Activated B cell treated with CpG ODN at 0.5 μM for 24 hours (primary cell): ENCODE measurements at regions not wholly inside any gene's neighbourhood (a gene's known extent, or its start where the extent isn't known, plus 50 kb on each side); places are given as distances from the start of the nearest gene placed in this dataset.

Experiments used
- ATAC-seq: fragments of 200-7000 bp; cut with Tn5 transposase; one replicate; pipeline ENCODE4 v1.10.0; 2021; ENCODE audit warnings: low read depth, mild to moderate bottlenecking, moderate library complexity
- CTCF ChIA-PET: fragments of 350-600 bp; sonication (Branson Sonifier 250); formaldehyde crosslinking; loops from one replicate; lab custom pipeline; 2021; ENCODE audit warnings: antibody characterized with exemption; lab: Charles Lee
- POLR2A ChIA-PET: fragments of 350-600 bp; sonication (Branson Sonifier 250); formaldehyde crosslinking; loops from one replicate; lab custom pipeline; 2021; ENCODE audit warnings: antibody characterized with exemption; lab: Charles Lee
- DNase-seq: peaks from one replicate; pipeline ENCODE4 v3.0.0; 2022
- H3K27ac Mint-ChIP-seq: one replicate; pipeline ENCODE4 v1.8.0; 2020; ENCODE audit warnings: mixed read lengths
- H3K27me3 Mint-ChIP-seq: one replicate; pipeline ENCODE4 v1.8.0; 2021; ENCODE audit warnings: mixed read lengths
- H3K36me3 Mint-ChIP-seq: one replicate; pipeline ENCODE4 v1.8.0; 2021; ENCODE audit warnings: low read depth, mixed read lengths
- H3K4me1 Mint-ChIP-seq: one replicate; pipeline ENCODE4 v1.8.0; 2021; ENCODE audit warnings: mixed read lengths
- H3K4me3 Mint-ChIP-seq: one replicate; pipeline ENCODE4 v1.8.0; 2020; ENCODE audit warnings: mild to moderate bottlenecking, mixed read lengths
- H3K9me3 Mint-ChIP-seq: one replicate; pipeline ENCODE4 v1.8.0; 2020; ENCODE audit warnings: mixed read lengths
- CTCF ChIP-seq: fragments of 200-600 bp; IDR thresholded peaks from one replicate; pipeline ENCODE4 v1.8.0; 2022; ENCODE audit warnings: antibody characterized with exemption, mild to moderate bottlenecking
- intact Hi-C: fragments of 100-400 bp; cut with micrococcal nuclease; formaldehyde crosslinking; loops from one replicate; pipeline ENCODE4 v1.15.1; 2024

DNA sequence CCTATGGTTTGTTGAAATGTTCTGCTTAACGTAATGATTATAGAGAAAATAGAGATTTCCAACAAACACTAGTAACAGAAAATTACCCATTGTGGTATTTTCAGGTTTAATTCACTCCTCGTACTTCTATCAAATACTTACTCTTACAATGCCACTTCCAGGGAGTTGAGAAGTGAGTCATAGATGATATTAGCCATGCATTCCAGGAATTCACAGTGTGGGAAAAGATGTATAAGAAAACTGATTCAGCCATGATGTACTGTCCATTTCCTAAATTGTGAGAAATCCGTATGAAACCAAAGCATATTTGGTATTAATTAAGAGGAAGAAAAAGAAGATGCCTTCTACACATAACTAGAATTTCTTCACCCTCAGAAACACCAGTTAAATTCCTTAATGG, 1854.6 kb upstream of the WWC1 start:
- intact Hi-C loops, result no loop called here
- ChIA-PET CTCF (no interaction called here), POLR2A (no interaction called here)
- no peak for TF ChIP-seq CTCF
- Mint-ChIP-seq H3K9me3 (peaks cover 2% of the 10 kb centered on the region), H3K27ac (no peak overlapping the region), H3K4me3 (no peak overlapping the region), H3K27me3 (no peaks in the 10 kb centered on the region), H3K36me3 (no peaks in the 10 kb centered on the region), H3K4me1 (no peaks in the 10 kb centered on the region)
- no peak for ATAC-seq
- DNase-seq, result no peak

DNA sequence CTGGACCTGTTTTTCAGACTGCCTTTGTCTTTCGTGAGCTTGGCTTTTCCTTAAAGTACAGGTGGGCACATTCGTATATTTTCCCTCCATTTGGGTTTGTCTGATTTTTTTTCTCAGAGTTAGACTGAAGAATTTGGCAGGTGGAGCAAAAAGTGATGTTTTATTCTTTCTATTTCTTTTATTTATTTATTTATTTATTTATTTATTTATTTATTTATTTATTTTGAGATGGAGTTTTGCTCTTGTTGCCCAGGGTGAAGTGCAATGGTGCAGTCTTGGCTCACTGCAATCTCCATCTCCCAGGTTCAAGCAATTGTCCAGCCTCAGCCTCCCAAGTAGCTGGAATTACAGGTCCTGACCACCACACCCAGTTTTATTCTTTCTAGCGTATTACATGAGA, 1805.1 kb upstream of the WWC1 start:
- Mint-ChIP-seq H3K9me3 (peaks cover 8% of the 10 kb centered on the region), H3K36me3 (no peaks in the 10 kb centered on the region), H3K4me1 (no peaks in the 10 kb centered on the region), H3K27ac (no peak overlapping the region), H3K27me3 (no peaks in the 10 kb centered on the region), H3K4me3 (no peak overlapping the region)
- no peak for TF ChIP-seq CTCF
- DNase-seq, result no peak
- intact Hi-C loops, result no loop called here
- ChIA-PET CTCF (no interaction called here), POLR2A (no interaction called here)
- no peak for ATAC-seq

- H3K4me1 Mint-ChIP-seq, result no peaks in the 10 kb centered on the region
- no peak overlapping the region for H3K4me3 Mint-ChIP-seq
- no peaks in the 10 kb centered on the region for H3K36me3 Mint-ChIP-seq
- DNase-seq (no peak), ATAC-seq (no peak)
- no peaks in the 10 kb centered on the region for H3K27me3 Mint-ChIP-seq
- CTCF ChIA-PET, result no interaction called here
- no peak for TF ChIP-seq CTCF
- intact Hi-C loops, result no loop called here
- POLR2A ChIA-PET, result no interaction called here
- H3K9me3 Mint-ChIP-seq, result peaks cover 6% of the 10 kb centered on the region
- H3K27ac Mint-ChIP-seq, result no peak overlapping the region
These were observed 1802.9 kb upstream of the WWC1 start for GRCh38 chr5:166488560-166488959.

DNA sequence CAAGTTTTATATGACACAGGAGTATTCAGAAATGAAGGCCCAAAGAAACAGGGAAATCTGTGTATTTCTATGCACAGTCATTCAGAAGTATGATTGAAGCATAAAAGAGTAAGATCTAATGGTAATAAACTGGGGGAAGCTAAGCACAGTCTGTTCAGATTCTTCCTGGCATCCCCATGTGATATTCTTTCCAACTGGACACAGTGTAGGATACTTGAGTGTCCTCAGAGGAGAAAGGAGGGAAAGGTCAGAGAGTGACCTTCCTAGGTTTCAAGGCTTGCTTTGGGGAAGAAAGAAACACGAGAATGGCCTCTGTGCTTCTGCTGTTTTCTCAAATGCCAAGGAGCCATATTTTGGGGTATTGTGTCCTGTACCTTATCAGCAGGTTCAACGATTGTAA, 1798.4 kb upstream of the WWC1 start:
- CTCF ChIA-PET, result no interaction called here
- H3K9me3 Mint-ChIP-seq, result peaks cover 3% of the 10 kb centered on the region
- H3K36me3 Mint-ChIP-seq, result no peaks in the 10 kb centered on the region
- no peak overlapping the region for H3K27ac Mint-ChIP-seq
- TF ChIP-seq CTCF, result no peak
- H3K4me1 Mint-ChIP-seq, result no peaks in the 10 kb centered on the region
- H3K27me3 Mint-ChIP-seq, result no peaks in the 10 kb centered on the region
- DNase-seq (no peak), ATAC-seq (no peak)
- POLR2A ChIA-PET, result no interaction called here
- intact Hi-C loops, result no loop called here
- no peak overlapping the region for H3K4me3 Mint-ChIP-seq

DNA sequence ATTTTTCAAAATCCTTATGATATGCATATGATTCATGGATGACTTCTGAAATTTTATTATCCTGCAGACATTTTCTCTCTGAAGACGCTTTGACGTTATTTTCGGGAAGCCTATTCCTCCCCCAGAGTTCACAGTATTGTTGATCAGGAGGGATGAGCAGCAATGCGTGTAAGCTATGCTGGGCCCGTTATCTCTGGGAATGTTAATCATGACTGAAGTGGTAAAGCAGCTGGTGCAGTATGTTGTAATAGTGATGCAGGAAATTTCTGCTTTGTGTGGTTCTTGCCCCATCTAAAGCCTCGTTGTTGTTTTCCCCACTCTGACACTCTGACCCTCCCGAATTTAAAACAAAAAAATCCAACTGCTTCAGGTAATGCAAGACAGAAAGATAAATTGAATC, 1797.8 kb upstream of the WWC1 start:
- CTCF ChIA-PET, result no interaction called here
- POLR2A ChIA-PET, result no interaction called here
- DNase-seq, result no peak
- no peak for TF ChIP-seq CTCF
- Mint-ChIP-seq H3K27me3 (no peaks in the 10 kb centered on the region), H3K9me3 (peaks cover 3% of the 10 kb centered on the region), H3K36me3 (no peaks in the 10 kb centered on the region), H3K27ac (no peak overlapping the region), H3K4me1 (no peaks in the 10 kb centered on the region), H3K4me3 (no peak overlapping the region)
- intact Hi-C loops, result no loop called here
- ATAC-seq, result no peak
